Vagina (tissue), 2 donors: ENCODE measurements at regions not wholly inside any gene's neighbourhood (a gene's known extent, or its start where the extent isn't known, plus 50 kb on each side); places are given as distances from the start of the nearest gene placed in this dataset.

Experiments used
- POLR2AphosphoS5 ChIP-seq, 2 donors: sonication (generic); formaldehyde crosslinking; IDR thresholded peaks; one replicate each; pipeline ENCODE4 v1.9.0; 2017; ENCODE audit warnings: antibody characterized with exemption in 2 of 2, mild to moderate bottlenecking in 2 of 2, low read depth in 1 of 2; ENCODE audit not compliant: insufficient read depth in 1 of 2
- TF ChIP-seq, protein P1 (sequence below), 3 experiments: fragments of 450-650 bp in 2 of 3; fragments of 200-600 bp in 1 of 3; sonication (generic) in 1 of 3; IDR thresholded peaks; one replicate each; pipeline ENCODE4 v1.5.1; 2017 to 2019; ENCODE audit warnings: antibody characterized with exemption in 3 of 3, mild to moderate bottlenecking in 2 of 3, moderate library complexity in 2 of 3

DNA sequence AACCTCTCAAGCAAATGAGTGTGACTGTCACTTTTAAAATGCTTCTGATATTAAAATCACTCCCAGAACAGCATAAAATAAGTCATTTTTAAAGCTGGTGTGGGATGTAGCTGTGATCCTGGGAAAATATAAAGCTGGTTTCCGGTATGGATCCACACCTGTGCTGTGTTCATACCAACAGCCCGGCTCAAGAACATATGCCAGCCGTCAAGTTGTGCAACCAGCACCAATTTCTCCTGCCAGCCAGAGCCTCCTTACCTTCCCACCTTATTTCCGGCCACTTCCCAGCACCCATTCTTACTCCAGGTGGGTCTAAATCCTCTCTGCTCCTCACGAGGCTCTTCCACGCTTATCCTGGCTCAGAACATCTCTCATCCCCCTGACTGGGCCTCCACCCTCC is 50.9 kb upstream of the RPS6KA2 start:
- TF ChIP-seq, protein P1, sequence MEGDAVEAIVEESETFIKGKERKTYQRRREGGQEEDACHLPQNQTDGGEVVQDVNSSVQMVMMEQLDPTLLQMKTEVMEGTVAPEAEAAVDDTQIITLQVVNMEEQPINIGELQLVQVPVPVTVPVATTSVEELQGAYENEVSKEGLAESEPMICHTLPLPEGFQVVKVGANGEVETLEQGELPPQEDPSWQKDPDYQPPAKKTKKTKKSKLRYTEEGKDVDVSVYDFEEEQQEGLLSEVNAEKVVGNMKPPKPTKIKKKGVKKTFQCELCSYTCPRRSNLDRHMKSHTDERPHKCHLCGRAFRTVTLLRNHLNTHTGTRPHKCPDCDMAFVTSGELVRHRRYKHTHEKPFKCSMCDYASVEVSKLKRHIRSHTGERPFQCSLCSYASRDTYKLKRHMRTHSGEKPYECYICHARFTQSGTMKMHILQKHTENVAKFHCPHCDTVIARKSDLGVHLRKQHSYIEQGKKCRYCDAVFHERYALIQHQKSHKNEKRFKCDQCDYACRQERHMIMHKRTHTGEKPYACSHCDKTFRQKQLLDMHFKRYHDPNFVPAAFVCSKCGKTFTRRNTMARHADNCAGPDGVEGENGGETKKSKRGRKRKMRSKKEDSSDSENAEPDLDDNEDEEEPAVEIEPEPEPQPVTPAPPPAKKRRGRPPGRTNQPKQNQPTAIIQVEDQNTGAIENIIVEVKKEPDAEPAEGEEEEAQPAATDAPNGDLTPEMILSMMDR (IDR thresholded peaks at IDR 0.05) = no peak
- TF ChIP-seq POLR2AphosphoS5 (IDR thresholded peaks at IDR 0.05; ENCODE audit: insufficient read depth in 1 of 2, low read depth in 1 of 2) = no peak
